Panc1 (cell line): ENCODE measurements at regions not wholly inside any gene's neighbourhood (a gene's known extent, or its start where the extent isn't known, plus 50 kb on each side); places are given as distances from the start of the nearest gene placed in this dataset.
"Not testable (repeated sequence)": the region's sequence is repeated elsewhere in the genome, so short reads cannot be mapped to it uniquely, and the experiment has no call there.

Source experiments
- ATAC-seq: fragments of 200-7000 bp; cut with Tn5 transposase; 2 replicates; pipeline ENCODE4 v1.9.1; 2020; ENCODE audit warnings: mild to moderate bottlenecking, moderate library complexity
- BruUV-seq: library from RNA; stranded (reverse); fragments of 400-500 nt; replicated peaks from 2 replicates; lab custom pipeline; 2021; lab: Mats Ljungman, UMichigan
- CTCF ChIA-PET: fragments of 300-600 bp; sonication (Branson Sonifier 250); formaldehyde crosslinking; loops from one replicate; lab custom pipeline; 2022; ENCODE audit warnings: antibody characterized with exemption; lab: Charles Lee
- POLR2A ChIA-PET: fragments of 300-600 bp; sonication (Branson Sonifier 250); formaldehyde crosslinking; loops from one replicate; lab custom pipeline; 2022; ENCODE audit warnings: antibody characterized with exemption; lab: Charles Lee
- DNase-seq: peaks from one replicate; pipeline ENCODE4 v3.0.0-alpha.2; 2010; ENCODE audit warnings: low read depth, low spot score
- H3K27ac ChIP-seq: 2 replicates; pipeline ENCODE4 v1.5.1; 2011; ENCODE audit warnings: mild to moderate bottlenecking, low read length, inconsistent platforms
- H3K27me3 ChIP-seq: fragments of 200-500 bp; sonication (Bioruptor generic); 2 replicates; pipeline ENCODE4 v1.6.0; 2014; ENCODE audit warnings: low read length, inconsistent platforms; ENCODE audit not compliant: control insufficient read depth, insufficient read depth
- H3K36me3 ChIP-seq: fragments of 200-500 bp; sonication (Bioruptor generic); 2 replicates; pipeline ENCODE4 v1.5.1; 2014; ENCODE audit warnings: inconsistent platforms, mild to moderate bottlenecking, low read length, moderate library complexity; ENCODE audit not compliant: control insufficient read depth, insufficient read depth
- H3K4me1 ChIP-seq: 2 replicates; pipeline ENCODE4 v1.5.1; 2011; ENCODE audit warnings: inconsistent platforms, mild to moderate bottlenecking, low read length, moderate library complexity; ENCODE audit not compliant: control insufficient read depth, insufficient read depth
- H3K4me3 ChIP-seq, 2 experiments: 2 replicates each; pipeline ENCODE4 v1.5.1; 2011 to 2012; ENCODE audit warnings: low read depth in 2 of 2, low read length in 2 of 2, mild to moderate bottlenecking in 2 of 2, inconsistent platforms in 1 of 2, moderate library complexity in 1 of 2
- H3K9me3 ChIP-seq: fragments of 200-500 bp; sonication (Bioruptor generic); 2 replicates; pipeline ENCODE4 v1.5.1; 2014; ENCODE audit warnings: low read depth, mild to moderate bottlenecking, inconsistent platforms, low read length, moderate library complexity; ENCODE audit not compliant: control insufficient read depth, insufficient read depth
- CTCF ChIP-seq: fragments of 450-650 bp; IDR thresholded peaks from 2 replicates; pipeline ENCODE4 v1.5.1; 2017; ENCODE audit warnings: mild to moderate bottlenecking
- POLR2AphosphoS5 ChIP-seq: IDR thresholded peaks from 2 replicates; pipeline ENCODE4 v1.6.1; 2012; ENCODE audit warnings: mild to moderate bottlenecking, low read depth, low read length, moderate library complexity
- REST ChIP-seq, 2 experiments: IDR thresholded peaks; 2 replicates each; pipeline ENCODE4 v1.6.1; 2011 to 2012; ENCODE audit warnings: low read depth in 2 of 2, control low read depth in 1 of 2, low read length in 1 of 2, mild to moderate bottlenecking in 1 of 2, moderate library complexity in 1 of 2; ENCODE audit not compliant: insufficient read depth in 1 of 2
- SIN3A ChIP-seq: IDR thresholded peaks from 2 replicates; pipeline ENCODE4 v1.6.1; 2012; ENCODE audit warnings: low read depth, mild to moderate bottlenecking, low read length, moderate library complexity, borderline replicate concordance; ENCODE audit not compliant: insufficient read depth
- TCF7L2 ChIP-seq: IDR thresholded peaks from 2 replicates; pipeline ENCODE4 v1.6.1; 2011; ENCODE audit warnings: mild to moderate bottlenecking, low read depth, low read length, inconsistent platforms
- in situ Hi-C: cut with HindIII; loops from 2 replicates; pipeline ENCODE4 v1.10.0; 2016; ENCODE audit warnings: low sequenced_read_pairs, low pct_unique_long_range_greater_than_20kb
- intact Hi-C: fragments of 100-400 bp; cut with micrococcal nuclease; formaldehyde crosslinking; loops from one replicate; pipeline ENCODE4 v1.10.0; 2022; ENCODE audit not compliant: unreplicated experiment

- H3K27me3 ChIP-seq: no peaks in the 10 kb centered on the region
- no TSS peak for BruUV-seq
- no peaks in the 10 kb centered on the region for H3K4me1 ChIP-seq
- intact Hi-C loops (no loop called here), in situ Hi-C loops (no loop called here)
- H3K4me3 ChIP-seq: no peak overlapping the region
- POLR2A ChIA-PET: no interaction called here
- H3K9me3 ChIP-seq: no peaks in the 10 kb centered on the region
- DNase-seq (no peak), ATAC-seq (no peak)
- CTCF ChIA-PET: no interaction called here
- no peak overlapping the region for H3K27ac ChIP-seq
- TF ChIP-seq SIN3A: no peak
- no peak for TF ChIP-seq REST (IDR thresholded peaks at IDR 0.05; ENCODE audit: insufficient read depth in 1 of 2, low read depth in 2 of 2, low read length in 1 of 2)
- TF ChIP-seq CTCF: no peak
- no peak for TF ChIP-seq POLR2AphosphoS5
- no peaks in the 10 kb centered on the region for H3K36me3 ChIP-seq
These were observed 1015.1 kb downstream of the EPHA7 start for GRCh38 chr6:92404281-92404680.

GRCh38 chr6:92399911-92400310, 1019.4 kb downstream of the EPHA7 start:
- in situ Hi-C loops (no loop called here), intact Hi-C loops (no loop called here)
- ATAC-seq: no peak
- Histone ChIP-seq H3K27me3 (no peaks in the 10 kb centered on the region), H3K4me3 (no peak overlapping the region), H3K4me1 (no peaks in the 10 kb centered on the region), H3K27ac (no peak overlapping the region), H3K36me3 (no peaks in the 10 kb centered on the region), H3K9me3 (no peaks in the 10 kb centered on the region)
- POLR2A ChIA-PET: no interaction called here
- DNase-seq: no peak
- CTCF ChIA-PET: no interaction called here
- no TSS peak for BruUV-seq
- TF ChIP-seq POLR2AphosphoS5: no peak
- TF ChIP-seq TCF7L2: no peak
- TF ChIP-seq REST (IDR thresholded peaks at IDR 0.05; ENCODE audit: insufficient read depth in 1 of 2, low read depth in 2 of 2, low read length in 1 of 2): no peak
- TF ChIP-seq SIN3A: no peak
- TF ChIP-seq CTCF: no peak

- H3K27me3 ChIP-seq, H3K36me3 ChIP-seq, H3K4me3 ChIP-seq, intact Hi-C loops, H3K4me1 ChIP-seq, H3K27ac ChIP-seq, CTCF ChIA-PET, in situ Hi-C loops, ATAC-seq, BruUV-seq, POLR2A ChIA-PET, DNase-seq, H3K9me3 ChIP-seq: not testable (repeated sequence)
These were observed 1030.7 kb downstream of the EPHA7 start for GRCh38 chr6:92388706-92389105.
